Sigmoid colon (tissue), 4 donors: ENCODE measurements at regions not wholly inside any gene's neighbourhood (a gene's known extent, or its start where the extent isn't known, plus 50 kb on each side); places are given as distances from the start of the nearest gene placed in this dataset.

Experiments
- CTCF ChIP-seq, 4 experiments: fragments of 450-650 bp in 3 of 4; fragments of 200-600 bp in 1 of 4; IDR thresholded peaks; one replicate each; pipeline ENCODE4 v1.5.1; 2016 to 2019; ENCODE audit warnings: antibody characterized with exemption in 4 of 4, mild to moderate bottlenecking in 3 of 4, moderate library complexity in 2 of 4
- POLR2AphosphoS5 ChIP-seq, 4 donors: sonication (generic); formaldehyde crosslinking; IDR thresholded peaks; one replicate each; pipeline ENCODE4 v1.6.1; 2017; ENCODE audit warnings: antibody characterized with exemption in 4 of 4

GRCh38 chr1:213728593-213729536 is 258.9 kb upstream of the PROX1 start:
- TF ChIP-seq CTCF (IDR thresholded peaks at IDR 0.05) (no peak), POLR2AphosphoS5 (IDR thresholded peaks at IDR 0.05) (no peak)
